HEK293T (cell line): ENCODE measurements at regions not wholly inside any gene's neighbourhood (a gene's known extent, or its start where the extent isn't known, plus 50 kb on each side); places are given as distances from the start of the nearest gene placed in this dataset.

Experiments
- CTCF ChIA-PET: fragments of 350-600 bp; formaldehyde crosslinking; extraction: SDS; loops from one replicate; lab custom pipeline; 2021; ENCODE audit warnings: antibody characterized with exemption, inconsistent platforms; lab: Yijun Ruan, JAX
- POLR2A ChIA-PET: fragments of 350-600 bp; formaldehyde crosslinking; extraction: SDS; loops from one replicate; lab custom pipeline; 2020; ENCODE audit warnings: antibody characterized with exemption, inconsistent platforms; lab: Yijun Ruan, JAX
- DNase-seq: peaks from one replicate; pipeline ENCODE4 v3.0.0; 2012; ENCODE audit warnings: mixed read lengths; ENCODE audit errors: extremely low spot score
- ARNT ChIP-seq: fragments of 450-650 bp; IDR thresholded peaks from 2 replicates; pipeline ENCODE4 v1.6.1; 2017; ENCODE audit warnings: mild to moderate bottlenecking
- BHLHE40 ChIP-seq: fragments of 450-650 bp; IDR thresholded peaks from 2 replicates; pipeline ENCODE4 v1.6.1; 2016; ENCODE audit warnings: mild to moderate bottlenecking, moderate library complexity, borderline replicate concordance
- CTBP1 ChIP-seq: fragments of 450-650 bp; IDR thresholded peaks from 2 replicates; pipeline ENCODE4 v1.6.1; 2016; ENCODE audit warnings: borderline replicate concordance
- ELF4 ChIP-seq: fragments of 450-650 bp; IDR thresholded peaks from 2 replicates; pipeline ENCODE4 v1.6.1; 2017; ENCODE audit warnings: antibody characterized with exemption
- FOXA1 ChIP-seq: fragments of 450-650 bp; IDR thresholded peaks from 2 replicates; pipeline ENCODE4 v1.6.1; 2016; ENCODE audit warnings: mild to moderate bottlenecking
- FOXK2 ChIP-seq: fragments of 450-650 bp; IDR thresholded peaks from 2 replicates; pipeline ENCODE4 v1.6.1; 2016; ENCODE audit warnings: mild to moderate bottlenecking
- FOXM1 ChIP-seq: fragments of 450-650 bp; IDR thresholded peaks from 2 replicates; pipeline ENCODE4 v1.6.1; 2017; ENCODE audit warnings: mild to moderate bottlenecking, borderline replicate concordance
- HDGF ChIP-seq: fragments of 450-650 bp; IDR thresholded peaks from 2 replicates; pipeline ENCODE4 v1.6.1; 2017; ENCODE audit warnings: antibody characterized with exemption, borderline replicate concordance
- L3MBTL2 ChIP-seq: fragments of 450-650 bp; conservative IDR thresholded peaks from 2 replicates; pipeline ENCODE4 v1.6.1; 2016; ENCODE audit warnings: mild to moderate bottlenecking
- LEF1 ChIP-seq: fragments of 450-650 bp; IDR thresholded peaks from 2 replicates; pipeline ENCODE4 v1.6.1; 2017; ENCODE audit warnings: mild to moderate bottlenecking, borderline replicate concordance
- NFRKB ChIP-seq: fragments of 450-650 bp; IDR thresholded peaks from 2 replicates; pipeline ENCODE4 v1.6.1; 2016; ENCODE audit warnings: mild to moderate bottlenecking, moderate library complexity
- SP1 ChIP-seq: fragments of 450-650 bp; IDR thresholded peaks from 2 replicates; pipeline ENCODE4 v1.6.1; 2017
- SUZ12 ChIP-seq: fragments of 450-650 bp; IDR thresholded peaks from 2 replicates; pipeline ENCODE4 v1.6.1; 2016; ENCODE audit warnings: mild to moderate bottlenecking
- TARDBP ChIP-seq: fragments of 450-650 bp; IDR thresholded peaks from 2 replicates; pipeline ENCODE4 v1.6.1; 2016
- ZNF384 ChIP-seq: fragments of 450-650 bp; IDR thresholded peaks from 2 replicates; pipeline ENCODE4 v1.6.1; 2016
- TF ChIP-seq, protein P1 (sequence below): fragments of 450-650 bp; IDR thresholded peaks from 2 replicates; pipeline ENCODE4 v1.6.1; 2016

GRCh38 chr3:162353414-162353813 is 856.8 kb downstream of the OTOL1 start:
- ChIA-PET CTCF (no interaction called here), POLR2A (no interaction called here)
- TF ChIP-seq HDGF (no peak), ARNT (no peak), SUZ12 (no peak), BHLHE40 (no peak), L3MBTL2 (no peak), NFRKB (no peak), LEF1 (no peak), ZNF384 (no peak), SP1 (no peak), TARDBP (no peak), CTBP1 (no peak), FOXK2 (no peak), FOXA1 (no peak), FOXM1 (no peak)
- TF ChIP-seq, protein P1, sequence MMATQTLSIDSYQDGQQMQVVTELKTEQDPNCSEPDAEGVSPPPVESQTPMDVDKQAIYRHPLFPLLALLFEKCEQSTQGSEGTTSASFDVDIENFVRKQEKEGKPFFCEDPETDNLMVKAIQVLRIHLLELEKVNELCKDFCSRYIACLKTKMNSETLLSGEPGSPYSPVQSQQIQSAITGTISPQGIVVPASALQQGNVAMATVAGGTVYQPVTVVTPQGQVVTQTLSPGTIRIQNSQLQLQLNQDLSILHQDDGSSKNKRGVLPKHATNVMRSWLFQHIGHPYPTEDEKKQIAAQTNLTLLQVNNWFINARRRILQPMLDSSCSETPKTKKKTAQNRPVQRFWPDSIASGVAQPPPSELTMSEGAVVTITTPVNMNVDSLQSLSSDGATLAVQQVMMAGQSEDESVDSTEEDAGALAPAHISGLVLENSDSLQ: no peak
- DNase-seq: no peak

DNA sequence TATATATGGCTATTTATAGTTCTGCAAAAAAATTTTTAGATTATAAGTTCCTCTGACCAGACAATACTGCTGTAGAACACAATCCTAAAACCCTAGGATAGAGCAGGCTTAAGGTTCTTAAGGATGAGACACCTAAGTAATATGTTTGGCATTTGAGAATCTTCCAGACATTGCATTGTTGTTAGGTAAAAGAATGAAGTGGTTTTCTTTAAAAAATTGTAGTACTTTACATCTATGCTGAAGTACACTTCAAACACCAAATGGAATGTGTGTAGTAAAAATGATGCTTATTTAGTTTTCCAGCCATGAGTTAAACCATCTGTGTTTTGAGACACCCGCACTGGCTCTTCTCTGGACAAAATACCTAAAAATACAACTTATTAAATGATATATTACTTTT is 857.7 kb downstream of the OTOL1 start:
- no peak for DNase-seq
- POLR2A ChIA-PET: no interaction called here
- CTCF ChIA-PET: no interaction called here
- TF ChIP-seq FOXA1 (no peak), NFRKB (no peak), L3MBTL2 (no peak)

DNA sequence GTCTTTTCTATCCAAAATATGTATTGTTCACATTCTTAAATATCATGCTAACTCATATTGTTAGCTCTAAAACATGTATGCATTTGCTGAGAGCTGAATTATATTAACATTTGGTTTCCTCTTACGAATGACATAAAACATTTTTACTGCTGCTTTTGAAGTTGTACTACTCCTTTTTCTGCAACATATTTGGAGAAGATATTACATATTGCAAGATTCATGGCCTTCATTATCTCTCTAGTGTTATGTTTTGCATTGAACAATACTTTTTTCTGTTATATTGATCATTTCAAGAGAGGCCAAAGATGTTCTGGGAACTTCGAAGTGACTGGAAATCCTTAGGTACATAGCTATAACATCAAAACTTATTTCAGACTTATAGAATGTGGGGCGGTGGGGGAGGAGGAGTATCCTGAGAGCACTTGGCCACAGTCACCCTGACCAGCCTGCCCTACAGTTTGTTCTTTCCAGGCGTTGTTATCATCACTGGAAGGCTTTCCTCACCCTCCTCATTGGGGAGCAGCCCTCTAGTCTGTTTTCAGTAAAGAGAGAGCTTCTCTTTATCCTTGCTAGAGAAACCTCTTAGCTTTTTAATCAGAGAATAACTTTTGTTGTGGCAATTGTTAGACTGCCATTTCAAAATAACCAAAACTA is 868.6 kb downstream of the OTOL1 start:
- DNase-seq: no peak
- POLR2A ChIA-PET: no interaction called here
- CTCF ChIA-PET: interaction anchor here (0.6 kb wide), 1 partner anchor 511 kb away, joined by 3 read pairs; no protein-coding TSS in a partner anchor
- TF ChIP-seq, protein P1: no peak
- TF ChIP-seq NFRKB: no peak

- TF ChIP-seq, protein P1: no peak
- TF ChIP-seq HDGF (no peak), FOXA1 (no peak), ZNF384 (no peak), BHLHE40 (no peak), ARNT (no peak), L3MBTL2 (no peak)
- ChIA-PET CTCF (no interaction called here), POLR2A (no interaction called here)
- DNase-seq: no peak
Measured at GRCh38 chr3:162366166-162366766, 869.7 kb downstream of the OTOL1 start.

GRCh38 chr3:162367429-162368260 is 871.0 kb downstream of the OTOL1 start:
- no peak for TF ChIP-seq SUZ12
- no peak for TF ChIP-seq ARNT
- TF ChIP-seq CTBP1: no peak
- no peak for TF ChIP-seq SP1
- no peak for TF ChIP-seq HDGF
- TF ChIP-seq, protein P1: no peak
- TF ChIP-seq TARDBP: no peak
- no peak for TF ChIP-seq FOXM1
- TF ChIP-seq FOXK2: no peak
- no peak for TF ChIP-seq L3MBTL2
- no peak for TF ChIP-seq ELF4
- no peak for TF ChIP-seq BHLHE40
- POLR2A ChIA-PET: no interaction called here
- CTCF ChIA-PET: interaction anchor here (0.6 to 0.9 kb wide), 2 partner anchors 241 to 312 kb away, joined by 3 read pairs; no protein-coding TSS in a partner anchor
- no peak for DNase-seq

GRCh38 chr3:162368417-162368816 is 871.8 kb downstream of the OTOL1 start:
- CTCF ChIA-PET: interaction anchor here (0.6 kb wide), 2 partner anchors 125 to 242 kb away, joined by 3 read pairs; no protein-coding TSS in a partner anchor
- TF ChIP-seq FOXM1 (no peak), SP1 (no peak), ELF4 (no peak), CTBP1 (no peak), ARNT (no peak), FOXK2 (no peak), NFRKB (no peak)
- TF ChIP-seq, protein P1: no peak
- POLR2A ChIA-PET: no interaction called here
- DNase-seq: no peak
